ENCODE measurements at regions not wholly inside any gene's neighbourhood (a gene's known extent, or its start where the extent isn't known, plus 50 kb on each side); places are given as distances from the start of the nearest gene placed in this dataset.

DNA sequence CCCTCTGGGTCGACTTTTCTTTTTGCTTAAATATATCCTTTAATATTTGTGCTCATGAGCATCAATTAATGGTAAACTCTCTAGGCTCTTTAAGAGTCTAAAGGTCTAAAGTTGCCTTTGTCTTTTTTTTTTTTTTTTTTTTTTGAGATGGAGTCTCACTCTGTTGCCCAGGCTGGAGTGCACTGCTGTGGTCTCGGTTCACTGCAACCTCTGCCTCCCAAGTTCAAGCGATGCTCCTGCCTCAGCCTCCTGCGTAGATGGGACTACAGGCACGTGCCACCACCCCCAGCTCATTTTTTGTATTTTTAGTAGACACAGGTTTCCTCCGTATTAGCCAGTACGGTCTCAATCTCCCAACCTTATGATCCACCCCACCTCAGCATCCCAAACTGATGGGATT is 122.0 kb upstream of the TMEM170B start:
- TF ChIP-seq TEAD4 (CRISPR knock-in tag; IDR thresholded peaks at IDR 0.05) (no peak), ETV6 (CRISPR knock-in tag; IDR thresholded peaks at IDR 0.05) (no peak), NR1H2 (CRISPR knock-in tag; IDR thresholded peaks at IDR 0.05) (no peak), FOXP1 (CRISPR knock-in tag; IDR thresholded peaks at IDR 0.05; ENCODE audit: borderline replicate concordance) (no peak), CREB1 (CRISPR knock-in tag; IDR thresholded peaks at IDR 0.05) (no peak), ESRRA (CRISPR knock-in tag; IDR thresholded peaks at IDR 0.05; ENCODE audit: borderline replicate concordance) (no peak)
- TF ChIP-seq, protein P1, sequence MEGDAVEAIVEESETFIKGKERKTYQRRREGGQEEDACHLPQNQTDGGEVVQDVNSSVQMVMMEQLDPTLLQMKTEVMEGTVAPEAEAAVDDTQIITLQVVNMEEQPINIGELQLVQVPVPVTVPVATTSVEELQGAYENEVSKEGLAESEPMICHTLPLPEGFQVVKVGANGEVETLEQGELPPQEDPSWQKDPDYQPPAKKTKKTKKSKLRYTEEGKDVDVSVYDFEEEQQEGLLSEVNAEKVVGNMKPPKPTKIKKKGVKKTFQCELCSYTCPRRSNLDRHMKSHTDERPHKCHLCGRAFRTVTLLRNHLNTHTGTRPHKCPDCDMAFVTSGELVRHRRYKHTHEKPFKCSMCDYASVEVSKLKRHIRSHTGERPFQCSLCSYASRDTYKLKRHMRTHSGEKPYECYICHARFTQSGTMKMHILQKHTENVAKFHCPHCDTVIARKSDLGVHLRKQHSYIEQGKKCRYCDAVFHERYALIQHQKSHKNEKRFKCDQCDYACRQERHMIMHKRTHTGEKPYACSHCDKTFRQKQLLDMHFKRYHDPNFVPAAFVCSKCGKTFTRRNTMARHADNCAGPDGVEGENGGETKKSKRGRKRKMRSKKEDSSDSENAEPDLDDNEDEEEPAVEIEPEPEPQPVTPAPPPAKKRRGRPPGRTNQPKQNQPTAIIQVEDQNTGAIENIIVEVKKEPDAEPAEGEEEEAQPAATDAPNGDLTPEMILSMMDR (IDR thresholded peaks at IDR 0.05), result no peak
- TF ChIP-seq, protein P2, sequence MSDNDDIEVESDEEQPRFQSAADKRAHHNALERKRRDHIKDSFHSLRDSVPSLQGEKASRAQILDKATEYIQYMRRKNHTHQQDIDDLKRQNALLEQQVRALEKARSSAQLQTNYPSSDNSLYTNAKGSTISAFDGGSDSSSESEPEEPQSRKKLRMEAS (CRISPR knock-in tag; IDR thresholded peaks at IDR 0.05), result no peak
- TF ChIP-seq, protein P3, sequence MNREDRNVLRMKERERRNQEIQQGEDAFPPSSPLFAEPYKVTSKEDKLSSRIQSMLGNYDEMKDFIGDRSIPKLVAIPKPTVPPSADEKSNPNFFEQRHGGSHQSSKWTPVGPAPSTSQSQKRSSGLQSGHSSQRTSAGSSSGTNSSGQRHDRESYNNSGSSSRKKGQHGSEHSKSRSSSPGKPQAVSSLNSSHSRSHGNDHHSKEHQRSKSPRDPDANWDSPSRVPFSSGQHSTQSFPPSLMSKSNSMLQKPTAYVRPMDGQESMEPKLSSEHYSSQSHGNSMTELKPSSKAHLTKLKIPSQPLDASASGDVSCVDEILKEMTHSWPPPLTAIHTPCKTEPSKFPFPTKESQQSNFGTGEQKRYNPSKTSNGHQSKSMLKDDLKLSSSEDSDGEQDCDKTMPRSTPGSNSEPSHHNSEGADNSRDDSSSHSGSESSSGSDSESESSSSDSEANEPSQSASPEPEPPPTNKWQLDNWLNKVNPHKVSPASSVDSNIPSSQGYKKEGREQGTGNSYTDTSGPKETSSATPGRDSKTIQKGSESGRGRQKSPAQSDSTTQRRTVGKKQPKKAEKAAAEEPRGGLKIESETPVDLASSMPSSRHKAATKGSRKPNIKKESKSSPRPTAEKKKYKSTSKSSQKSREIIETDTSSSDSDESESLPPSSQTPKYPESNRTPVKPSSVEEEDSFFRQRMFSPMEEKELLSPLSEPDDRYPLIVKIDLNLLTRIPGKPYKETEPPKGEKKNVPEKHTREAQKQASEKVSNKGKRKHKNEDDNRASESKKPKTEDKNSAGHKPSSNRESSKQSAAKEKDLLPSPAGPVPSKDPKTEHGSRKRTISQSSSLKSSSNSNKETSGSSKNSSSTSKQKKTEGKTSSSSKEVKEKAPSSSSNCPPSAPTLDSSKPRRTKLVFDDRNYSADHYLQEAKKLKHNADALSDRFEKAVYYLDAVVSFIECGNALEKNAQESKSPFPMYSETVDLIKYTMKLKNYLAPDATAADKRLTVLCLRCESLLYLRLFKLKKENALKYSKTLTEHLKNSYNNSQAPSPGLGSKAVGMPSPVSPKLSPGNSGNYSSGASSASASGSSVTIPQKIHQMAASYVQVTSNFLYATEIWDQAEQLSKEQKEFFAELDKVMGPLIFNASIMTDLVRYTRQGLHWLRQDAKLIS (CRISPR knock-in tag; IDR thresholded peaks at IDR 0.05; ENCODE audit: borderline replicate concordance), result no peak
- TF ChIP-seq, protein P4, sequence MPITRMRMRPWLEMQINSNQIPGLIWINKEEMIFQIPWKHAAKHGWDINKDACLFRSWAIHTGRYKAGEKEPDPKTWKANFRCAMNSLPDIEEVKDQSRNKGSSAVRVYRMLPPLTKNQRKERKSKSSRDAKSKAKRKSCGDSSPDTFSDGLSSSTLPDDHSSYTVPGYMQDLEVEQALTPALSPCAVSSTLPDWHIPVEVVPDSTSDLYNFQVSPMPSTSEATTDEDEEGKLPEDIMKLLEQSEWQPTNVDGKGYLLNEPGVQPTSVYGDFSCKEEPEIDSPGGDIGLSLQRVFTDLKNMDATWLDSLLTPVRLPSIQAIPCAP (CRISPR knock-in tag; IDR thresholded peaks at IDR 0.05), result no peak
- TF ChIP-seq, protein P5, sequence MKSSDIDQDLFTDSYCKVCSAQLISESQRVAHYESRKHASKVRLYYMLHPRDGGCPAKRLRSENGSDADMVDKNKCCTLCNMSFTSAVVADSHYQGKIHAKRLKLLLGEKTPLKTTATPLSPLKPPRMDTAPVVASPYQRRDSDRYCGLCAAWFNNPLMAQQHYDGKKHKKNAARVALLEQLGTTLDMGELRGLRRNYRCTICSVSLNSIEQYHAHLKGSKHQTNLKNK (CRISPR knock-in tag; IDR thresholded peaks at IDR 0.05), result no peak
- TF ChIP-seq, protein P6, sequence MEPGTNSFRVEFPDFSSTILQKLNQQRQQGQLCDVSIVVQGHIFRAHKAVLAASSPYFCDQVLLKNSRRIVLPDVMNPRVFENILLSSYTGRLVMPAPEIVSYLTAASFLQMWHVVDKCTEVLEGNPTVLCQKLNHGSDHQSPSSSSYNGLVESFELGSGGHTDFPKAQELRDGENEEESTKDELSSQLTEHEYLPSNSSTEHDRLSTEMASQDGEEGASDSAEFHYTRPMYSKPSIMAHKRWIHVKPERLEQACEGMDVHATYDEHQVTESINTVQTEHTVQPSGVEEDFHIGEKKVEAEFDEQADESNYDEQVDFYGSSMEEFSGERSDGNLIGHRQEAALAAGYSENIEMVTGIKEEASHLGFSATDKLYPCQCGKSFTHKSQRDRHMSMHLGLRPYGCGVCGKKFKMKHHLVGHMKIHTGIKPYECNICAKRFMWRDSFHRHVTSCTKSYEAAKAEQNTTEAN (CRISPR knock-in tag; IDR thresholded peaks at IDR 0.05), result no peak

Data from WTC11 (cell line).